Fibroblast of lung (primary cell): ENCODE measurements at regions not wholly inside any gene's neighbourhood (a gene's known extent, or its start where the extent isn't known, plus 50 kb on each side); places are given as distances from the start of the nearest gene placed in this dataset.

ENCODE experiments used
- EZH2 ChIP-seq: IDR thresholded peaks from 2 replicates; pipeline ENCODE4 v1.5.1; 2012; ENCODE audit warnings: low read length, control low read depth, mild to moderate bottlenecking; ENCODE audit errors: missing control alignments
- TF ChIP-seq, protein P1 (sequence below), 2 donors: IDR thresholded peaks in 1 of 2; conservative IDR thresholded peaks in 1 of 2; 1 replicate in 1 of 2; 2 replicates in 1 of 2; pipeline ENCODE4 v1.5.1; 2011 to 2012; ENCODE audit warnings: low read length in 2 of 2, control low read depth in 1 of 2, inconsistent platforms in 1 of 2, low read depth in 1 of 2, mild to moderate bottlenecking in 1 of 2

GRCh38 chr16:76882105-76882504 lies 308.9 kb upstream of the MON1B start:
- TF ChIP-seq, protein P1, sequence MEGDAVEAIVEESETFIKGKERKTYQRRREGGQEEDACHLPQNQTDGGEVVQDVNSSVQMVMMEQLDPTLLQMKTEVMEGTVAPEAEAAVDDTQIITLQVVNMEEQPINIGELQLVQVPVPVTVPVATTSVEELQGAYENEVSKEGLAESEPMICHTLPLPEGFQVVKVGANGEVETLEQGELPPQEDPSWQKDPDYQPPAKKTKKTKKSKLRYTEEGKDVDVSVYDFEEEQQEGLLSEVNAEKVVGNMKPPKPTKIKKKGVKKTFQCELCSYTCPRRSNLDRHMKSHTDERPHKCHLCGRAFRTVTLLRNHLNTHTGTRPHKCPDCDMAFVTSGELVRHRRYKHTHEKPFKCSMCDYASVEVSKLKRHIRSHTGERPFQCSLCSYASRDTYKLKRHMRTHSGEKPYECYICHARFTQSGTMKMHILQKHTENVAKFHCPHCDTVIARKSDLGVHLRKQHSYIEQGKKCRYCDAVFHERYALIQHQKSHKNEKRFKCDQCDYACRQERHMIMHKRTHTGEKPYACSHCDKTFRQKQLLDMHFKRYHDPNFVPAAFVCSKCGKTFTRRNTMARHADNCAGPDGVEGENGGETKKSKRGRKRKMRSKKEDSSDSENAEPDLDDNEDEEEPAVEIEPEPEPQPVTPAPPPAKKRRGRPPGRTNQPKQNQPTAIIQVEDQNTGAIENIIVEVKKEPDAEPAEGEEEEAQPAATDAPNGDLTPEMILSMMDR (conservative IDR thresholded peaks at IDR 0.05 in 1 of 2, IDR thresholded peaks at IDR 0.05 in 1 of 2; ENCODE audit: low read depth in 1 of 2, low read length in 2 of 2) = no peak
- no peak for TF ChIP-seq EZH2
